IMR-90 (cell line): ENCODE measurements at regions not wholly inside any gene's neighbourhood (a gene's known extent, or its start where the extent isn't known, plus 50 kb on each side); places are given as distances from the start of the nearest gene placed in this dataset.

ENCODE experiments used
- ATAC-seq: fragments of 200-7000 bp; cut with Tn5 transposase; 2 replicates; pipeline ENCODE4 v1.9.1; 2020; ENCODE audit warnings: low read depth, mild to moderate bottlenecking, moderate library complexity
- BruUV-seq: library from RNA; stranded (reverse); fragments of 400-500 nt; replicated peaks from 2 replicates; lab custom pipeline; 2021; lab: Mats Ljungman, UMichigan
- CTCF ChIA-PET: fragments of 300-600 bp; formaldehyde crosslinking; extraction: SDS; loops from one replicate; lab custom pipeline; 2021; ENCODE audit warnings: antibody characterized with exemption; lab: Yijun Ruan, JAX
- POLR2A ChIA-PET: fragments of 300-600 bp; sonication (Branson Sonifier 250); formaldehyde crosslinking; loops from one replicate; lab custom pipeline; 2022; ENCODE audit warnings: antibody characterized with exemption; ENCODE audit not compliant: unreplicated experiment; lab: Charles Lee
- DNase-seq: peaks from one replicate; pipeline ENCODE4 v3.0.0; 2013
- H2AFZ ChIP-seq: replicated peaks from 2 replicates; pipeline ENCODE3; 2013; ENCODE audit warnings: low read length, mild to moderate bottlenecking; ENCODE audit not compliant: poor library complexity
- H2AK5ac ChIP-seq: 2 replicates; pipeline ENCODE4 v1.6.1; 2013; ENCODE audit warnings: low read depth, low read length, inconsistent platforms
- H2AK9ac ChIP-seq: replicated peaks from 2 replicates; pipeline ENCODE3; 2013; ENCODE audit warnings: mild to moderate bottlenecking, low read depth, low read length, moderate library complexity; ENCODE audit not compliant: poor library complexity
- H2BK120ac ChIP-seq: 2 replicates; pipeline ENCODE4 v1.6.1; 2013; ENCODE audit warnings: low read depth, low read length, inconsistent platforms
- H2BK15ac ChIP-seq: 3 replicates; pipeline ENCODE4 v1.6.1; 2013; ENCODE audit warnings: low read depth, low read length, inconsistent platforms
- H2BK20ac ChIP-seq: 2 replicates; pipeline ENCODE4 v1.6.1; 2013; ENCODE audit warnings: low read depth, mild to moderate bottlenecking, inconsistent platforms, low read length, moderate library complexity
- H2BK5ac ChIP-seq: 2 replicates; pipeline ENCODE4 v1.6.1; 2013; ENCODE audit warnings: mild to moderate bottlenecking, low read depth, low read length, inconsistent platforms; ENCODE audit not compliant: poor library complexity, severe bottlenecking
- H3K14ac ChIP-seq: replicated peaks from 2 replicates; pipeline ENCODE4 v1.6.1; 2013; ENCODE audit warnings: low read depth, low read length, inconsistent platforms
- H3K18ac ChIP-seq: 2 replicates; pipeline ENCODE4 v1.6.1; 2013; ENCODE audit warnings: low read depth, low read length, control low read depth
- H3K23ac ChIP-seq: 2 replicates; pipeline ENCODE4 v1.6.1; 2013; ENCODE audit warnings: low read depth, low read length, inconsistent platforms
- H3K27ac ChIP-seq: 2 replicates; pipeline ENCODE4 v1.5.1; 2013; ENCODE audit warnings: mild to moderate bottlenecking, control low read depth, low read length; ENCODE audit not compliant: insufficient read depth
- H3K27me3 ChIP-seq: 2 replicates; pipeline ENCODE4 v1.6.1; 2013; ENCODE audit warnings: low read length; ENCODE audit not compliant: control insufficient read depth, insufficient read depth
- H3K36me3 ChIP-seq: 2 replicates; pipeline ENCODE4 v1.6.1; 2013; ENCODE audit warnings: low read length, mixed read lengths; ENCODE audit not compliant: control insufficient read depth, insufficient read depth
- H3K4ac ChIP-seq: 2 replicates; pipeline ENCODE4 v1.6.1; 2013; ENCODE audit warnings: low read depth, low read length, inconsistent platforms
- H3K4me1 ChIP-seq: 2 replicates; pipeline ENCODE4 v1.6.1; 2013; ENCODE audit warnings: low read length, mixed read lengths; ENCODE audit not compliant: control insufficient read depth, insufficient read depth
- H3K4me2 ChIP-seq: 2 replicates; pipeline ENCODE4 v1.6.1; 2013; ENCODE audit warnings: low read depth, mild to moderate bottlenecking, control low read depth, low read length, moderate library complexity
- H3K4me3 ChIP-seq: 2 replicates; pipeline ENCODE4 v1.5.1; 2013; ENCODE audit warnings: low read depth, mild to moderate bottlenecking, control low read depth, low read length, moderate library complexity; ENCODE audit not compliant: insufficient read depth
- H3K56ac ChIP-seq: 2 replicates; pipeline ENCODE4 v1.6.1; 2013; ENCODE audit warnings: low read length, inconsistent platforms; ENCODE audit not compliant: insufficient read depth; ENCODE audit errors: extremely low read depth
- H3K79me1 ChIP-seq, 2 experiments: 2 replicates each; pipeline ENCODE4 v1.6.1; 2013; ENCODE audit warnings: low read length in 2 of 2, inconsistent platforms in 1 of 2, low read depth in 1 of 2
- H3K9ac ChIP-seq: 2 replicates; pipeline ENCODE4 v1.6.1; 2013; ENCODE audit warnings: low read depth, low read length, control low read depth
- H3K9me1 ChIP-seq: 2 replicates; pipeline ENCODE4 v1.6.1; 2013; ENCODE audit warnings: low read length, inconsistent platforms; ENCODE audit not compliant: insufficient read depth
- H3K9me3 ChIP-seq: 2 replicates; pipeline ENCODE4 v1.6.1; 2013; ENCODE audit warnings: low read length; ENCODE audit not compliant: control insufficient read depth, insufficient read depth
- H4K20me1 ChIP-seq: 2 replicates; pipeline ENCODE4 v1.6.1; 2013; ENCODE audit warnings: low read length, inconsistent platforms; ENCODE audit not compliant: insufficient read depth
- H4K5ac ChIP-seq: 2 replicates; pipeline ENCODE4 v1.6.1; 2013; ENCODE audit warnings: mild to moderate bottlenecking, low read depth, low read length, control low read depth
- H4K8ac ChIP-seq, 2 experiments: 2 replicates each; pipeline ENCODE4 v1.6.1; 2013; ENCODE audit warnings: low read depth in 2 of 2, low read length in 2 of 2, control low read depth in 1 of 2, inconsistent platforms in 1 of 2
- H4K91ac ChIP-seq: 2 replicates; pipeline ENCODE4 v1.6.1; 2013; ENCODE audit warnings: low read depth, low read length, inconsistent platforms; ENCODE audit not compliant: insufficient read depth
- MAZ ChIP-seq: IDR thresholded peaks from 2 replicates; pipeline ENCODE4 v1.6.1; 2012; ENCODE audit warnings: low read depth, mild to moderate bottlenecking, low read length, improper control_type of control experiment, moderate library complexity, borderline replicate concordance
- MXI1 ChIP-seq: IDR thresholded peaks from 2 replicates; pipeline ENCODE4 v1.6.1; 2012; ENCODE audit warnings: low read depth, mild to moderate bottlenecking, low read length, moderate library complexity, borderline replicate concordance
- NFE2L2 ChIP-seq: fragments of 150-350 bp; IDR thresholded peaks from 2 replicates; pipeline ENCODE4 v1.6.1; 2016; ENCODE audit warnings: low read depth, mild to moderate bottlenecking, low read length
- POLR2A ChIP-seq: IDR thresholded peaks from 2 replicates; pipeline ENCODE4 v1.6.1; 2012; ENCODE audit warnings: mild to moderate bottlenecking, low read depth, low read length
- RAD21 ChIP-seq: IDR thresholded peaks from 2 replicates; pipeline ENCODE4 v1.6.1; 2012; ENCODE audit warnings: low read length, improper control_type of control experiment
- SMC3 ChIP-seq: fragments of 150-350 bp; IDR thresholded peaks from 2 replicates; pipeline ENCODE4 v1.6.1; 2016; ENCODE audit warnings: low read depth, mild to moderate bottlenecking, antibody characterized with exemption, low read length, moderate library complexity
- WGBS, 2 experiments: methylation state at CpG; one replicate each; pipeline versions ENCODE4 v1.1.5 to v1.1.7; 2013; ENCODE audit warnings: missing lambda C conversion rate in 2 of 2; ENCODE audit not compliant: insufficient read length in 1 of 2; ENCODE audit errors: extremely low coverage in 2 of 2; 5-methylcytosine and 5-hydroxymethylcytosine counted together
- dilution Hi-C: fragments of 300-500 bp; cut with HindIII; formaldehyde crosslinking; loops from one replicate; pipeline ENCODE4 v1.14.3; 2018; ENCODE audit warnings: low sequenced_read_pairs; ENCODE audit not compliant: unreplicated experiment
- in situ Hi-C: fragments of 300-500 bp; cut with MboI; formaldehyde crosslinking; loops from 3 replicates; pipeline ENCODE4 v1.14.3; 2019; ENCODE audit warnings: low sequenced_read_pairs, inconsistent platforms, mixed read lengths
- intact Hi-C: fragments of 100-400 bp; cut with micrococcal nuclease; formaldehyde crosslinking; loops from 2 replicates; pipeline ENCODE4 v1.10.0; 2022
- TF ChIP-seq, protein P1 (sequence below): conservative IDR thresholded peaks from 2 replicates; pipeline ENCODE4 v1.5.1; 2012; ENCODE audit warnings: mild to moderate bottlenecking, low read depth, low read length, improper control_type of control experiment
- TF ChIP-seq, protein P2 (sequence below): fragments of 150-350 bp; IDR thresholded peaks from 2 replicates; pipeline ENCODE4 v1.6.1; 2016; ENCODE audit warnings: low read depth, mild to moderate bottlenecking, low read length, moderate library complexity, borderline replicate concordance

- no peak overlapping the region for H2BK20ac ChIP-seq
- H3K36me3 ChIP-seq, result no peaks in the 10 kb centered on the region
- no peak overlapping the region for H3K23ac ChIP-seq
- intact Hi-C loops, result no loop called here
- dilution Hi-C loops, result no loop called here
- no peaks in the 10 kb centered on the region for H3K79me1 ChIP-seq
- POLR2A ChIA-PET, result no interaction called here
- no TSS peak for BruUV-seq
- no peak overlapping the region for H3K4ac ChIP-seq
- in situ Hi-C loops, result loop anchor here (25.0 kb wide), 1 partner anchor 776 kb away; no protein-coding TSS in a partner anchor
- no peak overlapping the region for H3K56ac ChIP-seq
- H3K18ac ChIP-seq, result no peak overlapping the region
- H3K14ac ChIP-seq, result no peak overlapping the region
- H3K9me1 ChIP-seq, result no peaks in the 10 kb centered on the region
- H2AFZ ChIP-seq, result no peak overlapping the region
- no peak overlapping the region for H4K5ac ChIP-seq
- no peak overlapping the region for H2BK15ac ChIP-seq
- no peaks in the 10 kb centered on the region for H3K27me3 ChIP-seq
- no peak overlapping the region for H3K9ac ChIP-seq
- WGBS, 2 experiments, result no CpG with 5 or more reads among the region's 1 CpG
- no peak for TF ChIP-seq NFE2L2
- TF ChIP-seq MAZ, result no peak
- no peak for TF ChIP-seq RAD21
- TF ChIP-seq, protein P1, sequence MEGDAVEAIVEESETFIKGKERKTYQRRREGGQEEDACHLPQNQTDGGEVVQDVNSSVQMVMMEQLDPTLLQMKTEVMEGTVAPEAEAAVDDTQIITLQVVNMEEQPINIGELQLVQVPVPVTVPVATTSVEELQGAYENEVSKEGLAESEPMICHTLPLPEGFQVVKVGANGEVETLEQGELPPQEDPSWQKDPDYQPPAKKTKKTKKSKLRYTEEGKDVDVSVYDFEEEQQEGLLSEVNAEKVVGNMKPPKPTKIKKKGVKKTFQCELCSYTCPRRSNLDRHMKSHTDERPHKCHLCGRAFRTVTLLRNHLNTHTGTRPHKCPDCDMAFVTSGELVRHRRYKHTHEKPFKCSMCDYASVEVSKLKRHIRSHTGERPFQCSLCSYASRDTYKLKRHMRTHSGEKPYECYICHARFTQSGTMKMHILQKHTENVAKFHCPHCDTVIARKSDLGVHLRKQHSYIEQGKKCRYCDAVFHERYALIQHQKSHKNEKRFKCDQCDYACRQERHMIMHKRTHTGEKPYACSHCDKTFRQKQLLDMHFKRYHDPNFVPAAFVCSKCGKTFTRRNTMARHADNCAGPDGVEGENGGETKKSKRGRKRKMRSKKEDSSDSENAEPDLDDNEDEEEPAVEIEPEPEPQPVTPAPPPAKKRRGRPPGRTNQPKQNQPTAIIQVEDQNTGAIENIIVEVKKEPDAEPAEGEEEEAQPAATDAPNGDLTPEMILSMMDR, result no peak
- no peak for TF ChIP-seq SMC3
- TF ChIP-seq, protein P2, sequence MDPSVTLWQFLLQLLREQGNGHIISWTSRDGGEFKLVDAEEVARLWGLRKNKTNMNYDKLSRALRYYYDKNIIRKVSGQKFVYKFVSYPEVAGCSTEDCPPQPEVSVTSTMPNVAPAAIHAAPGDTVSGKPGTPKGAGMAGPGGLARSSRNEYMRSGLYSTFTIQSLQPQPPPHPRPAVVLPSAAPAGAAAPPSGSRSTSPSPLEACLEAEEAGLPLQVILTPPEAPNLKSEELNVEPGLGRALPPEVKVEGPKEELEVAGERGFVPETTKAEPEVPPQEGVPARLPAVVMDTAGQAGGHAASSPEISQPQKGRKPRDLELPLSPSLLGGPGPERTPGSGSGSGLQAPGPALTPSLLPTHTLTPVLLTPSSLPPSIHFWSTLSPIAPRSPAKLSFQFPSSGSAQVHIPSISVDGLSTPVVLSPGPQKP, result no peak
- no peak for TF ChIP-seq MXI1
- TF ChIP-seq POLR2A, result no peak
- no peak overlapping the region for H2BK5ac ChIP-seq
- H4K20me1 ChIP-seq, result no peaks in the 10 kb centered on the region
- H2BK120ac ChIP-seq, result no peak overlapping the region
- H3K4me2 ChIP-seq, result no peak overlapping the region
- no peak overlapping the region for H2AK5ac ChIP-seq
- H4K8ac ChIP-seq, result no peak overlapping the region
- H3K27ac ChIP-seq, result no peak overlapping the region
- DNase-seq, result no peak
- CTCF ChIA-PET, result no interaction called here
- no peak overlapping the region for H3K4me3 ChIP-seq
- ATAC-seq, result no peak
- H2AK9ac ChIP-seq, result no peak overlapping the region
- H3K9me3 ChIP-seq, result no peaks in the 10 kb centered on the region
- H4K91ac ChIP-seq, result no peak overlapping the region
- H3K4me1 ChIP-seq, result no peaks in the 10 kb centered on the region
Measured at GRCh38 chr4:175561696-175562095, 250.4 kb downstream of the GPM6A start.
